PC-9 (cell line): ENCODE measurements at regions not wholly inside any gene's neighbourhood (a gene's known extent, or its start where the extent isn't known, plus 50 kb on each side); places are given as distances from the start of the nearest gene placed in this dataset.

Experiments
- BruUV-seq: library from RNA; stranded (reverse); fragments of 400-500 nt; replicated peaks from 2 replicates; lab custom pipeline; 2021; lab: Mats Ljungman, UMichigan
- CTCF ChIA-PET: fragments of 300-600 bp; sonication (Branson Sonifier 250); formaldehyde crosslinking; loops from one replicate; lab custom pipeline; 2022; ENCODE audit warnings: antibody characterized with exemption; lab: Charles Lee
- POLR2A ChIA-PET: fragments of 300-600 bp; sonication (Branson Sonifier 250); formaldehyde crosslinking; loops from one replicate; lab custom pipeline; 2022; ENCODE audit warnings: antibody characterized with exemption; ENCODE audit not compliant: unreplicated experiment; lab: Charles Lee
- DNase-seq, 2 experiments: peaks; one replicate each; pipeline versions ENCODE4 v3.0.0 to v3.0.0-alpha.2; 2015 to 2022; ENCODE audit warnings: mixed read lengths in 1 of 2
- H2AFZ ChIP-seq: fragments of 200-600 bp; sonication (generic); 2 replicates; pipeline ENCODE4 v1.8.1; 2017; ENCODE audit warnings: antibody characterized with exemption
- H3F3A ChIP-seq: fragments of 200-600 bp; sonication (generic); 2 replicates; pipeline ENCODE4 v1.8.1; 2017; ENCODE audit warnings: antibody characterized with exemption, mild to moderate bottlenecking, low read depth; ENCODE audit not compliant: insufficient read depth
- H3K27ac ChIP-seq: fragments of 200-600 bp; sonication (generic); 2 replicates; pipeline ENCODE4 v1.6.1; 2016; ENCODE audit warnings: mixed run types
- H3K27me3 ChIP-seq: fragments of 200-600 bp; sonication (generic); 2 replicates; pipeline ENCODE4 v1.6.1; 2016; ENCODE audit warnings: low read depth, mixed run types; ENCODE audit not compliant: insufficient read depth
- H3K36me3 ChIP-seq: fragments of 200-600 bp; sonication (generic); 2 replicates; pipeline ENCODE4 v1.6.1; 2016; ENCODE audit warnings: low read depth, mixed run types
- H3K4me1 ChIP-seq: fragments of 200-600 bp; sonication (generic); replicated peaks from 2 replicates; pipeline ENCODE4 v1.6.1; 2016; ENCODE audit warnings: mixed run types; ENCODE audit not compliant: insufficient read depth
- H3K4me2 ChIP-seq: fragments of 200-600 bp; sonication (generic); 2 replicates; pipeline ENCODE4 v1.6.1; 2017; ENCODE audit warnings: mixed run types
- H3K4me3 ChIP-seq: fragments of 200-600 bp; sonication (generic); 2 replicates; pipeline ENCODE4 v1.6.1; 2016; ENCODE audit warnings: mixed run types
- H3K79me2 ChIP-seq: fragments of 200-600 bp; sonication (generic); 2 replicates; pipeline ENCODE4 v1.6.1; 2017; ENCODE audit warnings: low read depth, mixed run types
- H3K9me2 ChIP-seq: fragments of 200-600 bp; sonication (generic); 2 replicates; pipeline ENCODE4 v1.8.1; 2017; ENCODE audit warnings: mild to moderate bottlenecking; ENCODE audit not compliant: insufficient read depth
- H3K9me3 ChIP-seq: fragments of 200-600 bp; sonication (generic); 2 replicates; pipeline ENCODE4 v1.8.1; 2016; ENCODE audit warnings: low read depth; ENCODE audit not compliant: insufficient read depth
- H4K20me1 ChIP-seq: fragments of 200-600 bp; sonication (generic); 2 replicates; pipeline ENCODE4 v1.8.1; 2017; ENCODE audit not compliant: insufficient read depth
- EZH2 ChIP-seq: fragments of 200-600 bp; sonication (generic); IDR thresholded peaks from 2 replicates; pipeline ENCODE4 v1.8.0; 2017; ENCODE audit warnings: antibody characterized with exemption, low read depth
- intact Hi-C: fragments of 100-400 bp; cut with micrococcal nuclease; formaldehyde crosslinking; loops from one replicate; pipeline ENCODE4 v1.10.0; 2022; ENCODE audit not compliant: unreplicated experiment
- TF ChIP-seq, protein P1 (sequence below): fragments of 200-600 bp; sonication (generic); conservative IDR thresholded peaks from 2 replicates; pipeline ENCODE4 v1.6.1; 2017; ENCODE audit warnings: mixed run types, antibody characterized with exemption, mild to moderate bottlenecking, moderate library complexity

DNA sequence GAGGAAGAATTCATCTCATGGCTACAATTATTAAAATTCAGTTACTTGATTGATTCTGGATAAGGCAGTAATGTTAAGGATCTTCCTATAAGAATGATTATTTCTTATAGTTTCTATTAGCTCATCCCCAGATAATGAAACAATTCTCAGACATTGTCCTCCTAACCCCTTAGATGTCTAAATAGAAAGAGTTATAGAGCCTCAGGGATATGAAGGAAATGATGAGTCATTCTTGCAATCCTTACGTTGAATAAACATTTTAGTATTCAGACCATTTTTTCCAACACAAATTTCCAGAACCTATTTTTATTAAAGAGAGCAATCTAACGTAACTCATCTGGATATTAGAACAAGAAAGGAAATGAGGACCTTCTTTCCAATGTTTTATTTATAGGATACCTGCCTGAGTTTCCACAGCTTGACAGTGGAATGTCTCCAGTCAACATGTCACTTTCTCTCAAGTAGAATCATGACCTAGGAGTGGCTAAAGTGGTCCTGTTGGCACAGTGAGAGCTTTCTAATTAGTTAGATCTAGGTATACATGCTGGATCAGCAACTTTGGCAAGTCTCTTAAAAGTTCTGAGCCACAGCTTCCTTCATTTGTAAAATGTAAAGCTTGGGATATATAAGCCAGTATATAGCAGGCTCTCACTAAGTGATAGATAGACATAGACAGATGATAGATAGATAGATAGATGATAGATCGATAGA, 88.0 kb upstream of the RAB27B start:
- H3K27ac ChIP-seq = peak overlapping the region; percentile 49
- H3K4me3 ChIP-seq = no peak overlapping the region
- BruUV-seq = no TSS peak
- no peak overlapping the region; the same call in 1 of the 2 replicates for H2AFZ ChIP-seq
- peaks cover 18% of the 10 kb centered on the region for H3K4me1 ChIP-seq
- H3K79me2 ChIP-seq = no peaks in the 10 kb centered on the region
- no peaks in the 10 kb centered on the region for H3F3A ChIP-seq
- H3K4me2 ChIP-seq = peak overlapping the region; percentile 34
- H3K9me3 ChIP-seq = peaks cover 13% of the 10 kb centered on the region
- ChIA-PET POLR2A (no interaction called here), CTCF (no interaction called here)
- peak in 1 of 2 experiments; percentile 47 for DNase-seq
- intact Hi-C loops = no loop called here
- no peaks in the 10 kb centered on the region for H3K36me3 ChIP-seq
- TF ChIP-seq EZH2 = no peak
- TF ChIP-seq, protein P1, sequence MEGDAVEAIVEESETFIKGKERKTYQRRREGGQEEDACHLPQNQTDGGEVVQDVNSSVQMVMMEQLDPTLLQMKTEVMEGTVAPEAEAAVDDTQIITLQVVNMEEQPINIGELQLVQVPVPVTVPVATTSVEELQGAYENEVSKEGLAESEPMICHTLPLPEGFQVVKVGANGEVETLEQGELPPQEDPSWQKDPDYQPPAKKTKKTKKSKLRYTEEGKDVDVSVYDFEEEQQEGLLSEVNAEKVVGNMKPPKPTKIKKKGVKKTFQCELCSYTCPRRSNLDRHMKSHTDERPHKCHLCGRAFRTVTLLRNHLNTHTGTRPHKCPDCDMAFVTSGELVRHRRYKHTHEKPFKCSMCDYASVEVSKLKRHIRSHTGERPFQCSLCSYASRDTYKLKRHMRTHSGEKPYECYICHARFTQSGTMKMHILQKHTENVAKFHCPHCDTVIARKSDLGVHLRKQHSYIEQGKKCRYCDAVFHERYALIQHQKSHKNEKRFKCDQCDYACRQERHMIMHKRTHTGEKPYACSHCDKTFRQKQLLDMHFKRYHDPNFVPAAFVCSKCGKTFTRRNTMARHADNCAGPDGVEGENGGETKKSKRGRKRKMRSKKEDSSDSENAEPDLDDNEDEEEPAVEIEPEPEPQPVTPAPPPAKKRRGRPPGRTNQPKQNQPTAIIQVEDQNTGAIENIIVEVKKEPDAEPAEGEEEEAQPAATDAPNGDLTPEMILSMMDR = no peak
- H4K20me1 ChIP-seq = no peaks in the 10 kb centered on the region
- H3K9me2 ChIP-seq = no peaks in the 10 kb centered on the region
- no peaks in the 10 kb centered on the region for H3K27me3 ChIP-seq

DNA sequence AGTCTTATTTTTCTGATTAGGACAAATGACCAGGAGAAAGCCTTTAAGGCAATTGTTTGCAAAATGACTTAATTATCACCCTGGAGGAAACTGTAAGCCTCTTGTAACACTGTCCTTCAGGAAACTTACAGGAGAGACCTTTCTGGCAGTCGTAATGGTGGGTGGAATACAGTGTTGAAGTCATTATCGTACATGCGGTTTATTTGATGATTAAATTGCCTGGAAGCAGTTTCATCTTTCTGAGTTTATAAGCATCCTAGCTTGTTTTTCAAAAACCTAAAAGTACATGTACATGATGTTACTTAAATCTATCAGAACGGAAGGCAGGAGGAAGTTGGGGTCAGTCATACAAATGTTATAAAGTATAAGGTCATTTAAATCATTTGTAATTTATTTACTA, 86.2 kb upstream of the RAB27B start:
- Histone ChIP-seq H3K4me3 (no peak overlapping the region), H3K27ac (no peak overlapping the region), H3K4me2 (no peak overlapping the region), H3K79me2 (no peaks in the 10 kb centered on the region), H3K4me1 (peaks cover 18% of the 10 kb centered on the region), H3K9me3 (peaks cover 13% of the 10 kb centered on the region), H3K27me3 (no peaks in the 10 kb centered on the region), H2AFZ (no peak overlapping the region), H3F3A (no peaks in the 10 kb centered on the region), H3K36me3 (no peaks in the 10 kb centered on the region), H3K9me2 (no peaks in the 10 kb centered on the region), H4K20me1 (no peaks in the 10 kb centered on the region)
- TF ChIP-seq EZH2 = no peak
- TF ChIP-seq, protein P1 = no peak
- ChIA-PET POLR2A (no interaction called here), CTCF (no interaction called here)
- no peak for DNase-seq
- no TSS peak for BruUV-seq
- intact Hi-C loops = no loop called here

DNA sequence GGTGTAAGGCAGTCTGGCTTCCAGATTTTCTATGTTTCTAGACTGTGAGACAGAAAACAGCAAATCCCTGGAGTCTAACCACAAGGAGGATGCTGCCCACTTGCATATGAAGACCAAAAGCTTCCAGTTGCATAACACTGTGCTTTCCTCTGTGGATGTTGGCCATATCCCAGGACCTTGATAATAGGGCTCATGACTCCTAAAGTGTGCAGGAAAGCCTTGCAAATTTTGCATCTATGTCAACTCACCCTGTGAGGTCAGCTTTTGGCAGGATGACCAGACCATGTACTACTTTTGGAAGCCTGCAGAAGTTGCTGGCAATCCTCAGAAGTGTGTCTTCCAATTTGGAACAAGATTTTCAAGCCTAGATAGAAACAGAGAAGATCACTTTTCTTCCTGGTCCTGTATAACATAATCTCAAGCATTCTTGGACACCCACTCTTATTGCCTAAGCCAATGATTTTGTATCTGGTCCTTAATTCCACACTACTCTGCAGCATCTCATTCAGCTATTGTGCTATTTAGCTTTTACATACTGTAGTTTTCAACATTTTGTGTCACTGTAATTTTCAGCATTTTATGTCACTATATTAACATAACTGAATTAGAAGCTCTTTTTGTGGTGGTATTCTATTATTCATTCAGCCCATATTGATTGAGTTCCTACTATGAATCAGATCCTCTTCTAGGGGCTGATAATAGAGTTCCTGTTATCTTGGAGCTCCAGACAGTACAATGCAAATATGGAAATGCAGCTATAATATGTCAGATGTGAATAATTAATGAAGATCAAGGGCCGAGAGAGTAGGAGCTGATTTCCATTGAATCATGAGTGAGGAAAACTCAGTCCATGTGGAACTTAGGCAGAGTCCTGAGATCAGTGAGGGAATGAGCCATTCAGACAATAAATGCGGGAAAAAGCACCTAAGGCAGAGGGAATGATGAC, 85.3 kb upstream of the RAB27B start:
- Histone ChIP-seq H3K79me2 (no peaks in the 10 kb centered on the region), H3K9me3 (peaks cover 11% of the 10 kb centered on the region), H3F3A (no peaks in the 10 kb centered on the region), H2AFZ (no peak overlapping the region), H4K20me1 (no peaks in the 10 kb centered on the region), H3K36me3 (no peaks in the 10 kb centered on the region), H3K4me2 (no peak overlapping the region), H3K27me3 (no peaks in the 10 kb centered on the region), H3K4me1 (peaks cover 18% of the 10 kb centered on the region), H3K27ac (no peak overlapping the region), H3K4me3 (no peak overlapping the region), H3K9me2 (no peaks in the 10 kb centered on the region)
- TF ChIP-seq, protein P1 = no peak
- ChIA-PET POLR2A (no interaction called here), CTCF (no interaction called here)
- BruUV-seq = no TSS peak
- intact Hi-C loops = no loop called here
- no peak for DNase-seq
